SK-N-DZ (cell line): ENCODE measurements at regions not wholly inside any gene's neighbourhood (a gene's known extent, or its start where the extent isn't known, plus 50 kb on each side); places are given as distances from the start of the nearest gene placed in this dataset.
"Not testable (repeated sequence)": the region's sequence is repeated elsewhere in the genome, so short reads cannot be mapped to it uniquely, and the experiment has no call there.

ENCODE experiments used
- DNase-seq: peaks from one replicate; pipeline ENCODE4 v3.0.0-alpha.2; 2015; ENCODE audit warnings: low spot score

- no peak for DNase-seq
Measured at GRCh38 chr10:6984971-6985370, 404.9 kb upstream of the PRKCQ start.

- DNase-seq: not testable (repeated sequence)
Measured at GRCh38 chr10:6984016-6984415, 403.9 kb upstream of the PRKCQ start.

GRCh38 chr10:6980353-6980752 is 400.3 kb upstream of the PRKCQ start:
- no peak for DNase-seq

- DNase-seq: no peak
Measured at GRCh38 chr10:6979371-6979770, 399.3 kb upstream of the PRKCQ start.

GRCh38 chr10:6978187-6978627 is 398.1 kb upstream of the PRKCQ start:
- DNase-seq: no peak

GRCh38 chr10:6977398-6978186 is 397.5 kb upstream of the PRKCQ start:
- no peak for DNase-seq

GRCh38 chr10:6973899-6974298 is 393.8 kb upstream of the PRKCQ start:
- no peak for DNase-seq

- no peak for DNase-seq
Measured at GRCh38 chr10:6972226-6972625, 392.1 kb upstream of the PRKCQ start.

GRCh38 chr10:6969659-6970058 is 389.6 kb upstream of the PRKCQ start:
- no peak for DNase-seq

- no peak for DNase-seq
Measured at GRCh38 chr10:6964543-6964942, 384.5 kb upstream of the PRKCQ start.

GRCh38 chr10:6962576-6962975 is 382.5 kb upstream of the PRKCQ start:
- no peak for DNase-seq

- no peak for DNase-seq
Measured at GRCh38 chr10:6958711-6959110, 378.6 kb upstream of the PRKCQ start.

- no peak for DNase-seq
Measured at GRCh38 chr10:6958254-6958653, 378.2 kb upstream of the PRKCQ start.

GRCh38 chr10:6957851-6958250 is 377.8 kb upstream of the PRKCQ start:
- DNase-seq: no peak

- DNase-seq: no peak
Measured at GRCh38 chr10:6956562-6956961, 376.5 kb upstream of the PRKCQ start.

GRCh38 chr10:6953271-6953801 is 373.3 kb upstream of the PRKCQ start:
- no peak for DNase-seq

GRCh38 chr10:6951732-6952131 is 371.7 kb upstream of the PRKCQ start:
- no peak for DNase-seq

- no peak for DNase-seq
Measured at GRCh38 chr10:6950133-6950532, 370.1 kb upstream of the PRKCQ start.

- DNase-seq: no peak
Measured at GRCh38 chr10:6944436-6944835, 364.4 kb upstream of the PRKCQ start.

GRCh38 chr10:6938384-6938783 is 358.3 kb upstream of the PRKCQ start:
- no peak for DNase-seq

- no peak for DNase-seq
Measured at GRCh38 chr10:6936931-6937330, 356.9 kb upstream of the PRKCQ start.

GRCh38 chr10:6929148-6929830 is 349.2 kb upstream of the PRKCQ start:
- no peak for DNase-seq

- DNase-seq: no peak
Measured at GRCh38 chr10:6928586-6928985, 348.5 kb upstream of the PRKCQ start.
